Gastroesophageal sphincter (tissue), 3 donors: ENCODE measurements at regions not wholly inside any gene's neighbourhood (a gene's known extent, or its start where the extent isn't known, plus 50 kb on each side); places are given as distances from the start of the nearest gene placed in this dataset.

ENCODE experiments used
- EP300 ChIP-seq: sonication (generic); formaldehyde crosslinking; IDR thresholded peaks from one replicate; pipeline ENCODE4 v1.6.1; 2017; ENCODE audit warnings: antibody characterized with exemption, mild to moderate bottlenecking
- POLR2AphosphoS5 ChIP-seq: sonication (generic); formaldehyde crosslinking; IDR thresholded peaks from one replicate; pipeline ENCODE4 v1.6.1; 2017; ENCODE audit warnings: antibody characterized with exemption
- TF ChIP-seq, protein P1 (sequence below), 4 experiments: fragments of 200-600 bp in 2 of 4; fragments of 450-650 bp in 2 of 4; sonication (generic) in 1 of 4; IDR thresholded peaks; one replicate each; pipeline ENCODE4 v1.5.1; 2017 to 2019; ENCODE audit warnings: antibody characterized with exemption in 4 of 4, mild to moderate bottlenecking in 2 of 4, moderate library complexity in 2 of 4

DNA sequence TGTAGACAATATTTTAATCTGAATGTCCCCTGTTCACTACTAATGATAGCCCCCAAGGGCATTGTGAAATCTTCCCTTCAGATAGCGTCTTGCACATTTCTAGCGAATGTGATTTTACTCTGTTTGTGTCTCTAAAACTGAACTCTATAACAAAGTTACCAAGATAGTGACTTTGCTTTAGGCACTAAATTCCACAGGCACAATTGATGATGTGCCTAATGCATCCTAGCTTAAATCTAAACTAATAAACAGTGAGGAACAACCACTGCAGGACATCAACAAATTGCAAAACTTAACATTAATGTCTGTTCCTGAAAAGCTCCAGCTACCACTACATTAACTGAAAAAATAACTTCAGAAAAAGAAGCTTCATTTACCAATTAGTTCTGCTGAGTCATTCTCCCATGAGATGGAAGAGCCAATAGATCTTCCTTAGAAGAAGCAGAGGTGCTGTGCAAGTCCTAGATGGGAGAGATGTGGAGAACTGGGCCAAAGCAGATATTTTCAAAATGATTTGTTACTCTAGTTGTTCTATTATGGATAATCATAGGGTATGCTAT is 1065.0 kb downstream of the EPHA7 start:
- TF ChIP-seq, protein P1, sequence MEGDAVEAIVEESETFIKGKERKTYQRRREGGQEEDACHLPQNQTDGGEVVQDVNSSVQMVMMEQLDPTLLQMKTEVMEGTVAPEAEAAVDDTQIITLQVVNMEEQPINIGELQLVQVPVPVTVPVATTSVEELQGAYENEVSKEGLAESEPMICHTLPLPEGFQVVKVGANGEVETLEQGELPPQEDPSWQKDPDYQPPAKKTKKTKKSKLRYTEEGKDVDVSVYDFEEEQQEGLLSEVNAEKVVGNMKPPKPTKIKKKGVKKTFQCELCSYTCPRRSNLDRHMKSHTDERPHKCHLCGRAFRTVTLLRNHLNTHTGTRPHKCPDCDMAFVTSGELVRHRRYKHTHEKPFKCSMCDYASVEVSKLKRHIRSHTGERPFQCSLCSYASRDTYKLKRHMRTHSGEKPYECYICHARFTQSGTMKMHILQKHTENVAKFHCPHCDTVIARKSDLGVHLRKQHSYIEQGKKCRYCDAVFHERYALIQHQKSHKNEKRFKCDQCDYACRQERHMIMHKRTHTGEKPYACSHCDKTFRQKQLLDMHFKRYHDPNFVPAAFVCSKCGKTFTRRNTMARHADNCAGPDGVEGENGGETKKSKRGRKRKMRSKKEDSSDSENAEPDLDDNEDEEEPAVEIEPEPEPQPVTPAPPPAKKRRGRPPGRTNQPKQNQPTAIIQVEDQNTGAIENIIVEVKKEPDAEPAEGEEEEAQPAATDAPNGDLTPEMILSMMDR (IDR thresholded peaks at IDR 0.05): no peak
- no peak for TF ChIP-seq POLR2AphosphoS5
- no peak for TF ChIP-seq EP300
